Memory B cell (primary cell): ENCODE measurements at regions not wholly inside any gene's neighbourhood (a gene's known extent, or its start where the extent isn't known, plus 50 kb on each side); places are given as distances from the start of the nearest gene placed in this dataset.

Experiments used
- ATAC-seq: fragments of 150-1000 bp; cut with Tn5 transposase; 2 replicates; pipeline ENCODE4 v1.10.0; 2021; ENCODE audit warnings: low read depth, mild to moderate bottlenecking, moderate library complexity
- DNase-seq, 2 donors: peaks; one replicate each; pipeline ENCODE4 v3.0.0; 2022; ENCODE audit warnings: low spot score in 2 of 2
- H3K27ac Mint-ChIP-seq: one replicate; pipeline ENCODE4 v1.8.0; 2022; ENCODE audit warnings: mild to moderate bottlenecking, moderate library complexity, mixed read lengths
- H3K27me3 Mint-ChIP-seq: one replicate; pipeline ENCODE4 v1.8.0; 2022; ENCODE audit warnings: mixed read lengths
- H3K36me3 Mint-ChIP-seq: one replicate; pipeline ENCODE4 v1.8.0; 2022; ENCODE audit warnings: mild to moderate bottlenecking, mixed read lengths
- H3K4me1 Mint-ChIP-seq: one replicate; pipeline ENCODE4 v1.8.0; 2022; ENCODE audit warnings: mixed read lengths
- H3K4me3 Mint-ChIP-seq: one replicate; pipeline ENCODE4 v1.8.0; 2022; ENCODE audit warnings: mild to moderate bottlenecking, moderate library complexity, mixed read lengths
- H3K9me3 Mint-ChIP-seq: one replicate; pipeline ENCODE4 v1.8.0; 2022; ENCODE audit warnings: mixed read lengths

- Mint-ChIP-seq H3K9me3 (peaks cover 2% of the 10 kb centered on the region), H3K4me1 (no peaks in the 10 kb centered on the region)
- ATAC-seq = no peak
These were observed 351.0 kb upstream of the AMELY start for GRCh38 chrY:7262531-7262930.

GRCh38 chrY:7261254-7261653 lies 349.7 kb upstream of the AMELY start:
- Mint-ChIP-seq H3K4me1 (no peaks in the 10 kb centered on the region), H3K27me3 (peaks cover 5% of the 10 kb centered on the region), H3K27ac (no peak overlapping the region), H3K4me3 (no peak overlapping the region), H3K9me3 (peaks cover 6% of the 10 kb centered on the region), H3K36me3 (no peaks in the 10 kb centered on the region)
- DNase-seq (no peak), ATAC-seq (no peak)

More at GRCh38 chrY:7262531-7262930, 351.0 kb upstream of the AMELY start:
- H3K4me3 Mint-ChIP-seq = no peak overlapping the region
- no peak overlapping the region for H3K27ac Mint-ChIP-seq
- H3K36me3 Mint-ChIP-seq = no peaks in the 10 kb centered on the region
- no peak for DNase-seq
- H3K27me3 Mint-ChIP-seq = peaks cover 2% of the 10 kb centered on the region

GRCh38 chrY:7240101-7240500 lies 328.5 kb upstream of the AMELY start:
- H3K27ac Mint-ChIP-seq = no peak overlapping the region
- peak; percentile 71 for ATAC-seq
- H3K27me3 Mint-ChIP-seq = peaks cover 6% of the 10 kb centered on the region
- DNase-seq = no peak
- H3K4me1 Mint-ChIP-seq = peaks cover 10% of the 10 kb centered on the region
- no peaks in the 10 kb centered on the region for H3K36me3 Mint-ChIP-seq
- H3K4me3 Mint-ChIP-seq = no peak overlapping the region
- H3K9me3 Mint-ChIP-seq = peaks cover 1% of the 10 kb centered on the region

GRCh38 chrY:7211971-7212370 lies 300.4 kb upstream of the AMELY start:
- H3K4me3 Mint-ChIP-seq = no peak overlapping the region
- H3K4me1 Mint-ChIP-seq = peaks cover 2% of the 10 kb centered on the region
- DNase-seq = no peak
- ATAC-seq = no peak
- H3K27ac Mint-ChIP-seq = no peak overlapping the region
- H3K27me3 Mint-ChIP-seq = no peaks in the 10 kb centered on the region
- H3K36me3 Mint-ChIP-seq = no peaks in the 10 kb centered on the region
- no peaks in the 10 kb centered on the region for H3K9me3 Mint-ChIP-seq

- no peak overlapping the region for H3K4me3 Mint-ChIP-seq
These were observed 292.9 kb upstream of the AMELY start for GRCh38 chrY:7204456-7204855.

GRCh38 chrY:7182591-7182990 lies 271.0 kb upstream of the AMELY start:
- ATAC-seq = no peak
- Mint-ChIP-seq H3K36me3 (no peaks in the 10 kb centered on the region), H3K9me3 (peaks cover 7% of the 10 kb centered on the region), H3K27ac (no peak overlapping the region), H3K4me1 (no peaks in the 10 kb centered on the region), H3K4me3 (no peak overlapping the region), H3K27me3 (no peaks in the 10 kb centered on the region)
- DNase-seq = no peak

More at GRCh38 chrY:7204456-7204855, 292.9 kb upstream of the AMELY start:
- ATAC-seq (no peak), DNase-seq (no peak)
- H3K9me3 Mint-ChIP-seq = no peaks in the 10 kb centered on the region
- no peak overlapping the region for H3K27ac Mint-ChIP-seq
- peaks cover 1% of the 10 kb centered on the region for H3K27me3 Mint-ChIP-seq
- H3K4me1 Mint-ChIP-seq = peaks cover 2% of the 10 kb centered on the region
- H3K36me3 Mint-ChIP-seq = no peaks in the 10 kb centered on the region

- no peak for ATAC-seq
- no peaks in the 10 kb centered on the region for H3K36me3 Mint-ChIP-seq
- no peaks in the 10 kb centered on the region for H3K4me1 Mint-ChIP-seq
- no peak overlapping the region for H3K27ac Mint-ChIP-seq
- peaks cover 1% of the 10 kb centered on the region for H3K9me3 Mint-ChIP-seq
- H3K4me3 Mint-ChIP-seq = no peak overlapping the region
- H3K27me3 Mint-ChIP-seq = no peaks in the 10 kb centered on the region
- DNase-seq = no peak
These were observed 266.1 kb upstream of the AMELY start for GRCh38 chrY:7177631-7178030.

- H3K27me3 Mint-ChIP-seq = peaks cover 3% of the 10 kb centered on the region
- H3K9me3 Mint-ChIP-seq = peaks cover 2% of the 10 kb centered on the region
- ATAC-seq (no peak), DNase-seq (no peak)
- H3K4me1 Mint-ChIP-seq = no peaks in the 10 kb centered on the region
- H3K27ac Mint-ChIP-seq = no peak overlapping the region
- no peak overlapping the region for H3K4me3 Mint-ChIP-seq
- peaks cover 2% of the 10 kb centered on the region for H3K36me3 Mint-ChIP-seq
These were observed 257.9 kb upstream of the AMELY start for GRCh38 chrY:7169475-7169874.

- Mint-ChIP-seq H3K4me3 (no peak overlapping the region), H3K4me1 (no peaks in the 10 kb centered on the region), H3K27ac (no peak overlapping the region), H3K27me3 (no peaks in the 10 kb centered on the region), H3K36me3 (no peaks in the 10 kb centered on the region), H3K9me3 (no peaks in the 10 kb centered on the region)
- no peak for DNase-seq
- ATAC-seq = no peak
These were observed 229.9 kb upstream of the AMELY start for GRCh38 chrY:7141477-7141876.
